ENCODE measurements at regions not wholly inside any gene's neighbourhood (a gene's known extent, or its start where the extent isn't known, plus 50 kb on each side); places are given as distances from the start of the nearest gene placed in this dataset.
"Not testable (repeated sequence)": the region's sequence is repeated elsewhere in the genome, so short reads cannot be mapped to it uniquely, and the experiment has no call there.

GRCh38 chr5:110834933-110835332 lies 96.1 kb downstream of the SLC25A46 start:
- TF ChIP-seq CTCF (IDR thresholded peaks at IDR 0.05); IRF3 (IDR thresholded peaks at IDR 0.05; ENCODE audit: low read depth, low read length); SIN3A (IDR thresholded peaks at IDR 0.05; ENCODE audit: borderline replicate concordance, low read depth, low read length); ELF1 (IDR thresholded peaks at IDR 0.05); RFX5 (IDR thresholded peaks at IDR 0.05; ENCODE audit: low read length); MAX (IDR thresholded peaks at IDR 0.05; ENCODE audit: low read depth); TCF12 (IDR thresholded peaks at IDR 0.05): not testable (repeated sequence)

All from SK-N-SH (cell line).